Left lobe of liver (tissue), 2 donors: ENCODE measurements at regions not wholly inside any gene's neighbourhood (a gene's known extent, or its start where the extent isn't known, plus 50 kb on each side); places are given as distances from the start of the nearest gene placed in this dataset.
"Not testable (repeated sequence)": the region's sequence is repeated elsewhere in the genome, so short reads cannot be mapped to it uniquely, and the experiment has no call there.

Source experiments
- ATAC-seq: fragments of 200-7000 bp; cut with Tn5 transposase; one replicate; pipeline ENCODE4 v1.9.1; 2020; ENCODE audit warnings: mild to moderate bottlenecking, moderate library complexity
- DNase-seq: peaks from one replicate; pipeline ENCODE4 v3.0.0-alpha.2; 2020; ENCODE audit warnings: low spot score
- donor health status: DM: no; HTN: no; CAD: no; lungs with moderate emphysema.
- donor health status: DM: no; HTN: yes; CAD: no.

DNA sequence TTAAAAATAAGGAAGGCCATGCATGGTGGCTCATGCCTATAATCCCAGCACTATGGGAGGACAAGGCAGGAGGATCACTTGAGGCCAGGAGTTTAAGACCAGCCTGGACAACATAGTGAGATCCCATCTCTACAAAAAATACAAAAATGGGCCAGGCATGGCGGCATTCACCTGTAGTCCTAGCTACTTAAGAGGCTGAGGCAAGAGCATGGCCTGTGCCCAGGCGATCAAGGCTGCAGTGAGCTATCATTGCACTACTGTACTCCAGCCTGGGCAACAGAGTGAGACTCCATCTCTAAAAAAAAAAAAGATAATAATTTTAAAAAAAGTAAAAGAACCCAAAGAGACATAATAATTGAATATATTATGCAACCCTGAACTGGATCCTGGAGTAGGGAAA, 83.6 kb upstream of the ZNF423 start:
- ATAC-seq: no peak
- DNase-seq: no peak

DNA sequence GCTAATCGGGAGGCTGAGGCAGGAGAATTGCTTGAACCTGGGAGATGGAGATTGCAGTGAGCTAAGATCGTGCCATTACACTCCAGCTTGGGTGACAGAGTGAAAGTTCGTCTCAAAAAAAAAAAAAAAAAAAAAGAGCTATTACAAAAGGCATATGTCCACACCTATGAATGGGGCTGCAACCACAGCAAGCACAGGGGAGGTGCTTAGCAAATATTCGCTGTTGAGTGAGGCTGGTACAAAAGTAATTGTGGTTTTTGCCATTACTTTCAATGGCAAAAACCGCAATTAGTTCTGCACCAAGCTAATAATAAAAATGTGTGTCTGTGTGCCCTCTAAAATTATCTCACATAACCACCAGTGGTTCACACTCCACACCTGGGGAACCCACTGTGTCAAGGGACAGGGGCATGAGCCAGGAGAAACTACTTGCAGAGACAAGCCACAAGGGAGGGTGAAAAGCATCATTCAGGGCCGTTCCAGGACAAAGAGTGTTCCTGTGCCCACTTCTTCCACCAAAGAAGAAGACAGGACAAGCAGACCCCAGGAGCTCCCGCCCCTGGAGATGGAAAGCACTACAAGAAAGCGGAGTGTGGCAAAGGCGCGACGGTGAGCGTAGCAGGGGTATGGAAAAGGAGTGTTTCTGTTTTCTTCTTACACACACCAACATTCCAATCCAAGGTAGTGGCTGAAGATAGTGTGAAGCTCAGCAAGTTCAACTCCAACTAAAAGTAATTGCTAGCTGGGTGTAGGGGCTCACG, 84.4 kb upstream of the CNEP1R1 start:
- ATAC-seq (no peak), DNase-seq (no peak)

DNA sequence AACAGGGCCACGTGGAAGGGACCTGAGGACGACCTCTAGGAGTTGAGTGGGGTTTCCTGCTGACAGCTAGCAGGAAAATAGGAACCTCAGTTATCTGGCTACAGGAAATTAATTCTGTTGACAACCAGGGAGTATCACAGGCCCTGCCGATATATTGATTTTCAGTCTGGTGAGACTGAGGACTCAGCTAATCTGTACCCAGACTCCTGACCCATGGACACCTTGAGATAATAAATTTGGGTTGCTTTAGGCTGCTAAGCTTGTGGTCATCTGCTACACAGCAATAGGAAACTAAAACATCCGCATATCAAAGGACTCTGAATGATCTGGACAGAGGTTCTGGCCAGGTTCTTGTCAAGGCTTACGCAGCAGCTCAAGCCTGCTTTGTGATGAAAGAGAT, 80.8 kb upstream of the CNEP1R1 start:
- DNase-seq (no peak), ATAC-seq (no peak)

DNA sequence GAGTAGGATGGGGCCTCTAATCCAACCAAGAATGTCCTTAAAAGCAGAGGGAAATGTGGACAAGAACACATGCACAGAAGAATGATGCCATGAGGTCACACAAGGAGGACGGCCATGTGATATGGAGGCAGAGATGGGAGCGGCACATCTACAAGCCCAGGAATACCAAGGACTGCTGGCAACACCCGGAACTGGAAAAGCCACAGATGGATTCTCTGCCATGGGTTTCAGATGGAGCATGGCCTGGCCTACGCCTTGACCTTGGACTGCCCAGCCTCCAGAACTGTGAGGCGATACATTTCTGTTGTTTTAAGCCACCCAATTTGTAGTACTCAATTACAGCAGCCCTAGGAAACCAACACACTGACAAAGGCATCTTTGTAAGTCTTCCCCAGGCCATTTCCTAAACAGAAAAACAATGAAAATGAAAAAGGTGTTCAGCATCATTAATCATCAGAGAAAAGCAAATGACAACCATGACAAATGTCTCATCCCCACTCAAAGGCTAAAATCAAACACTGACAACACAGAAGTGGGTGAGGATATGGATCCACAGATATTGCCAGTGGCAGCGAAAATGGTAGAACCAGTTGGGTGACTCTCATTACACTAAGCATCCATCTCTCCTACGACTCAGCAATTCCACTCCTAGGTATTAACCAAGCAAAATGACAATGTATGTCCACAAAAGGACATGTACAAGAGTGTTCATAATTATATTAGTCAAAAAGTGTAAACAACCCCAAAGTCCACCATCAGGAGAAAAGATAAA, 76.9 kb upstream of the CNEP1R1 start:
- no peak for ATAC-seq
- no peak for DNase-seq

DNA sequence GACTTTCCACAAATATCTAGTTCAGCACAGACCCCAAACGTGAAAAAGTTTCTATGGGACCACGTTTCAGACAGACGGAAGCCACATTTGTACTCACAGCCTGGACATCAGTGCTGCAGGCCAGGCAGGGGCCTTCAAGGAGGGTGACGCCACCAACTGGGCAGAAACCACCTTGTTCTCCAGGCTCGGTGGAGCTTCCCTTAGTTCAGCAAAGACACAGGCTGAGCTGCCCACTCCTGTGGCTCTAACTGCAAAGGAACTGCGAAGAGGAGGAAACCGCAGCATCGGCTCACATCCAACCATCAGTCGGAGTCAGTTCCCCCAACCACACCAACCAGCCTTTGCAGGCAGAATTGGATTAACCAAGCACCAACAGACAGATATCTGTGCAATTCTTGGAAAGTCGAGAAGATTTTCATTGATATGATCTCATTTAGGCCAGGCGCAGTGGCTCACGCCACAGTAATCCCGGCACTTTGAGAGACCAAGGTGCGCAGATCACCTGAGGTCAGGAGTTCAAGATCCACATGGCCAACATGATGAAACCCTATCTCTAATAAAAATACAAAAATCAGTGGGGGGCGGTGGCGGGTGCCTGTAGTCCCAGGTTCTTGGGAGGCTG, 73.3 kb upstream of the CNEP1R1 start:
- DNase-seq (no peak), ATAC-seq (no peak)

DNA sequence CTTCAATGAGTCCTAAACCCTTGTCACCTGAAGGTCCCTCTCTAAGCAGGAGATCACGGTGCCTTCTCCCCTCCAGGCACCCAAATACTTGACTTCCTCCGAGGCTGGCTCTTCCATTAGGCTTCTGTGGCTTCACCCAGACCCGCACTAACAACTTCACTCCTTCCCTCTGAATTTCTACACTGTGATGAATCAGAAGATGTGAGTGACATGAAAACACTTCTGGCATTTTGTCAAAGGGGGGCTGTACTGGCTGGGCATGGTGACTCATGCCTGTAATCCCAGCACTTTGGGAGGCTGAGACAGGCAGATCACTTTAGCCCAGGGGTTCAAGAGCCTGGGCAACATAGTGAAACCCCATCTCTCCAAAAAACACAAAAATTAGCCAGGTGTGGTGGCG, 72.6 kb upstream of the CNEP1R1 start:
- DNase-seq: no peak
- ATAC-seq: no peak

DNA sequence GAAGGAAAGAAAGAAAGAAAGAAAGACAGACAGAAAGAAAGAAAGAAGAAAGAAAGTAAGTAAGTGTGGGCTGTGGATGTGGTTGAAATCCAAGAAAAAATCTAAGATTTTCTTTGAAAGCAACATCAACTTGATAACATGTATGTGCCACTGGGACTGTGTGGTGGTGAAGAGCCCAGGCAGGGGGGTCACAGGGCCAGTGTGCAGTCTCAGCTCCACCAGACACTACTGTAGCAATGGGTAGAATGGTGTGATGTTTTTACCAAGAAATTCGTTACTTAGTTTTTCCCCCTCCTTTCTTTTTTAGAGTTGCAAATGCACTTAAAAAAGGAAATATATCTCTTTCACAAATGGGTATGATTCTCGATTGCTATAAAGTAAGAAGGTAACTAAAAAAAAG, 71.9 kb upstream of the CNEP1R1 start:
- DNase-seq: no peak
- no peak for ATAC-seq

DNA sequence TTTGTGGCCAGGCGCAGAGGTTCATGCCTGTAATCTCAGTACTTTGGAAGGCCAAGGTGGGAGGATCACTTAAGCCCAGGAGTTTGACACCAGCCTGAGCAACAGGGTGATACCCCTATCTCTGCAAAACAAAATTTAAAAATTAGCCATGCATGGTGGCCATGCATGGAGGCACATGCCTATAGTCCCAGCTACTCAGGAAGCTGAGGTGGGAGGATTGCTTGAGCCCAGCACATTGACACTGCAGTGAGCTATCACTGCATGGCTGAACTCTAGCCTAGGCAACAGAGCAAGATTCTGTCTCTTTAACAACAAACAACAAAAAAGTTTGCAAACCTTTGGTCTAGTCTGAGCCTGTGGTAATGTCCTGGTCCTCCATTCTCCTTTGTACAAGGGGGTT, 69.2 kb upstream of the CNEP1R1 start:
- ATAC-seq: no peak
- DNase-seq: no peak

DNA sequence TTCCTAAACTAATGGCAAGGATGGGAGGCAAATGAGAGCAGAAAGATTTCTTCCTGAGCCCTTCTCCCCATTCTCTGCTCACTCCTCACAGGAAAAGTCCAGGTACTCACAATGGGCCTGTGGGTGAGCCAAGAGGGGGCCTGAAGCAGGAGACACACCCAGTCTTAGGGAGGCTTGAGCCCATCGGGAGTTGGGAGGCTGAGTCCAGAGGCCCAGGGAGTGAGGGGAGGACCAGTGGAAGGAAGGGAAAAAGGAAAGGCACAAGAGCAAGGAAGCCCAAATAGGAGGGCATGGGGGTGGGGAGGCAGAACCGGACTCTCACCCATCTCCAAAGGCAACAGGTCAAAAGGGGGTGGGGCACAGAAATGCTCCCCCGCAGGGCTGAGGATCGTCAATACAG, 68.1 kb upstream of the CNEP1R1 start:
- ATAC-seq (no peak), DNase-seq (no peak)

DNA sequence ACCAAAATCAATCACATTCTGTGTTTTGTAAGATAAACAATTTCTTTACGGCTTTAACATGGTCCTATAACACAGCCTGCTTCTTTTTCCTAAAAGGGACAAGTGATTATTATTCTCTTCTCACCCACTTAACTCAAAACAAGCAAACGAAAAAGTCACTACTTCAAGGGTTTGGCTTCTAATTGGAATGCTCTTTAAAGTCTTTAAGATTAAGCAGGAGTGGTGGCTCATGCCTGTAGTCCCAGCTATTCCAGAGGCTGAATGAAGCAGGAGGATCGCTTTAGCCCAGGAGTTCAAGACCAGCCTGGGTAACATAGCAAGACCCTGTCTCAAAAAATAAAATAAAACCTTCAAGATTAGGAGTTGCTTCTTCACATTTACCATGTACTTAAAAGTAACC, 66.6 kb upstream of the CNEP1R1 start:
- ATAC-seq (no peak), DNase-seq (no peak)

DNA sequence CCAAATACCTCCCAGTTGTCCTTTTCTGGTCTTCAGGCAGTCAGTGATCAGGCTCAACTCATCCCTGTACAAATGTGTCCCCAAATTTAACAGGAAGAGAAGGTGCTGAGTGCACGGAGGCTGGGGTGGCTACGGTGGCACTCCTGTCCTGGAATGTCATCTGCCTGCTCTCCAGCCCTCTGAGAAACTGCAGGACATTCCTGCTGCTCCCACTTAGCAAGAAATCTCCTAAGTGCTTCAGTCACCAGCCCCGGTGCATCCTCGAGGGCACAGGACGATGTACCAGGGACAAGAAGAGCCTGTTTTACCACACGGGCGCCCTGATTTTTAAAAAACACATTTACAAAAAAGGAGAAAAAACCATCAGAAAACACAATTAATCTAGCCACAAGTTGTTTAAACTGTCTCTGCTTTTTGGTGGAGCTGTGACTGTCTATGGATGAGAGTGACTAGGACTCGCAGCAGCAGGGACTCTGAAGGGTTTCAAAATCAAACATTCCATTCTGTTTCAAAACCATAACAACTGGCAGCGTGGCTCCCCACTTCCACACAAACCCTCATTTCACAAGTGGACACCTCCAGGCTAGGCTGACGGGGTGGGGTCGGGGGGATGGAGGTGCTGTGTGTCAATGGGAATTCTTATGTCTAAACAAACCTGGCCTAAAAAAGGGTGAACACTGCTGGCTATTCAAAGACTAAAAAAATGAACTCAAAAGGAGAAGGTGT, 65.3 kb upstream of the CNEP1R1 start:
- DNase-seq (no peak), ATAC-seq (no peak)

DNA sequence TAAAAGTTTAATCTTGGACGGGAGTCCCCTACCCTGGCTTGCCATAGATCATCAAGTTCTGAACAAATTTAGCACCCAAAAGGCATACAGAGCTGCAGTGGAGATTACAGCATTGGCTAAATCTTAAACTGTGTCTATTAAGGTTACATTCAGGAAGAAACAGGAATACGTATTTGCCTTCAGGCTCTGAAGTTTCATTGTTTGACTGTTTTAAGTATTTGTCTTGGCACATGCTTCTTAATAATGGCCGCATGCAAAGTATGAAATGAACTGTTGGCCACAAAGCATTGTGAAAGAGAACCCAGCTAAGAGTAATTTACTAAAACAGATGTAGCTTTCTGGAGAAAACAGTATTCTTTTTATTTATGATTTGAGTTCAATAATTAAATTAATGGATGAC, 63.9 kb upstream of the CNEP1R1 start:
- DNase-seq (no peak), ATAC-seq (no peak)

DNA sequence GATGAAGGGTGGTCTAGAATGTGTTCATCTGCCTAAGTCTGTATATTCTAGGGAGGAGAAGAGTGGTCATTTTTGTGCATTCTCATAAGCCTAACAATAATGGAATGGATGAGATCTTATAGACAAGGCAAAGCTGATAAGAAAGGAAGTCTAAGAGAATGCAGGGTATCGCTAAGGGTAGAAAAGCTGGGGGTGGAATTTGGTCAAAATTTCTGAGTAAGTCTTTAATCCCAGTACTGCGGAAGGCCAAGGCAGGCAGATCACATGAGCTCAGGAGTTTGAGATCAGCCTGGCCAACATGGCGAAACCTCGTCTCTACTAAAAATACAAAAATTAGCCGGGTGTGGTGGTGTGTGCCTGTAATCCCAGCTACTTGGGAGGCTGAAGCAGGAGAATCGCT, 62.5 kb upstream of the CNEP1R1 start:
- DNase-seq, ATAC-seq: not testable (repeated sequence)

DNA sequence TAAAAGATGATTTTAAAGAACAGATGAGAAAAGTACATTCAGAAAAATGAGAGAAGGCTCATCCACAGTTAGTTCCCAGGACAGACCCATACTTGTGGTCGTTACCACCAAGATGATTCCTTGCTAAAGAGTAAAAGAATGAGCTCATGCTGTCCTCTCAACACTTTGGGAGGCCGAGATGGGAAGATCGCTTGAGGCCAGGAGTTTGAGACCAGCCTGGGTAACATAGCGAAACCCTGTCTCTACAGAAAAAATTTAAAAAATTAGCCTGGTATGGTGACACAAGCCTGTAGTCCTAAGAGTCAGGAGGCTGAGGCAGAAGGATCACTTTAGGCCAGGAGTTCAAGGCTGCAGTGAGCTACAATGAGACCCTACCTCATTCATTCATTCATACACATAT, 60.7 kb upstream of the CNEP1R1 start:
- ATAC-seq (no peak), DNase-seq (no peak)

DNA sequence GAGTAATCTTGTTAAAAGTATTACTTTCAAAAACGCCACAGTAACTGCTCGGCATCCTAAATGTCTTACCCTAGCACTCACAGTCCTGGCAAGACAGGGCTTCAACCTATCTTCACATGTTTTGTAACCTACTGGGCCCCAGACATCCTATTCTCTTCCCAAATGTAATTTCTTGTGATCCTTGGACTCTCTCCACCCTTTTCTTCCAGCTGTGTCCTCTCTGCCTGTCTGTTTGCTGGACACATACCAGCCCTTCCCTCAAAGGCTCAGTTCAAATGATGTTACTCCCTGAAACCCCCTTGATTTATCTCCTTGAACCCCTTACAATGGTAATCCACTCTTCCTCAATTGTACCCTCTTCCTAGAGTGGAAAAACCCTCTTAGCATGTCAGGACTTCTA, 60.1 kb upstream of the CNEP1R1 start:
- ATAC-seq: no peak
- no peak for DNase-seq

DNA sequence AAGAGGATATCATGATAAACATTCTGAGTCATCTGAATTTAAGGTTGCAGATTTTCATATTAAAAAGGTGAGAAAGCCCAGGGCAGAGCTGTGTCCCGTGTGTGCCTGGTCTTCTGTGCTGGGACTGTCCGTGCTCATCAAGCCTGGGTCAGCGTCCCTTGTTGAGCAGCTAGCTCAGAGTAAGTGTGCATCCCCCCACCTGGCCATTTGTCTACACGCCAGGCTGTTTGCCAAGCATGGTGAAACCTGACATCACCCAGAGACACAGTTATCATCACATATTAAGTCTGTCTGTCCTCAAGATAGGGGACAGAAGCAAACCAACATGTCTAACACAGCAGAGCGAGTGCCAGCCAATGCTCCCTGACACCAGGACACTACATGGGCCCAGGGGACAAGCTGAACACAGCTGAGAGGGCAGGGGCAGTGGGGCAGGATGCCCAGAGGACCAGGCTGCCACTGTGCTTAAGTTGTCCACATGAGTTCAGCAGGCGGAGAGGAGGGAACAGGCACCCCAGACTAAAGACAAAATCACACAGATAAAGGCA, 57.9 kb upstream of the CNEP1R1 start:
- DNase-seq (no peak), ATAC-seq (no peak)

DNA sequence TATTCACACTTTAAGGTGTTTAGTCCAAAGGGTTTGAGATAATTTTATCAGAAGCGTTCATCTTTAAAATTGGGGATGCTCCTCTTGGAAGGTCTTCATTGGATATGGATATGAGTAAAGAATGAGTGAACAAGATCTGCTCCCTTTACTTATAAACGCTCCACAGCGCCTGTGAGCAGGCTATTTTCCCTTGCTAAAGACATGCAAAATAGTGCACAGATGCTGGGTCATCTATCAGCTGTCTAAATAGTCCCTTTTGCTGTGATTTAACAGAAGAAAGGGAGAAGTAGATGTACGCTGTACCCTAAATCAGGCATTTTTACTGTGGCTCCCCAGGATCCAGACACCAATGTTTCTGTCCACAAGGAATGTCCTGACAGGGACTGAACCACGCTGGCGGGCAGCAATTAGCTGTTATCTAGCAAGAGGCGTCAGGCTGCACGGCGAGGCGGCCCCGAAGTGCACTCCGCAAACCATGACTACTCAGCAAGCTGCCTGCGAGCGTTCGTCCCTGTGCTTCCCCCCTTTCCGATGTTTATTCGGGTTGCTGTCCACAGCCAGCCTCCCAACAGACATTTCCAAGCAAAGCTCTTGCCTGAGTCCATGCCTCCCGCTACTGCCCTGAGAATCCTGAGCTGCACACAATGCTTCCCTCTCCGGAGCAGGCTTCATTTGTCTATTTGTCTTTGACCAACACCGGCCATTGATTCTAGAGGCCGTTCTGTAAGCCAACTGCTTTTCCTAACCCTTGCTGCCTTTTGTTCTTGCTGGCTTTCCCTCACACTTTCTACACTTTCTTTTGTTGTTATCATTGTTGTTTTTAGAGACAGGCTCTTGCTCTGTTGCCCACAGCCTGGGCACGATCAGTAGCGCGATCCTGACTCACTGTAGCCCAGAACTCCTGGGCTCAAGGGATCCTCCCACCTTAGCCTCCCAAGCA, 55.7 kb upstream of the CNEP1R1 start:
- ATAC-seq: peak; percentile 26

DNA sequence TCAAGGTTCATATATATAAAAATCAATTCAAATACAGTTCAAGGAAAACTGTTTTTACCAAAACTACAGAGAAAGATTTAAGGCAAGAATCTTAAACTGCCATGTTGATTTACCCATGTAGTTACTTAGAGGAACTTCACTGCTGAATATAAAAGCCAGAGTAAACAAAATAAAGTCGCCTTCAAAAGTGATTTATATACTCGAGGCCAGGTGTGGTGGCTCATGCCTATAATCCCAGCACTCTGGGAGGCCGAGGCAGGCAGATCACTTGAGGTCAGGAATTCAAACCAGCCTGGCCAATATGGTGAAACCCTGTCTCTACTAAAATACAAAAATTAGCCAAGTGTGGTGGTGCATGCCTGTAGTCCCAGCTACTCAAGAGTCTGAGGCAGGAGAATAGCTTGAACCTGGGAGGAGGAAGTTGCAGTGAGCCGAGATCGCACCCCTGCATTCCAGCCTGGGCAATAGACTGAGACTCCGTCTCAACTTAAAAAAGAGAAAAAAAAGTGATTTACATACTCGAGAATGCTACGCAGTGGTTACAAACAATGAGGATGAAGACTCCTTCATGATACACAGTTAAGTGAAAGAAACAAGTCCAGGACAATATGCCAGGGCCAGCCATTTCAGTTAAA, 54.1 kb upstream of the CNEP1R1 start:
- no peak for DNase-seq
- no peak for ATAC-seq

More for the DNA sequence above, 55.7 kb upstream of the CNEP1R1 start:
- no peak for DNase-seq

DNA sequence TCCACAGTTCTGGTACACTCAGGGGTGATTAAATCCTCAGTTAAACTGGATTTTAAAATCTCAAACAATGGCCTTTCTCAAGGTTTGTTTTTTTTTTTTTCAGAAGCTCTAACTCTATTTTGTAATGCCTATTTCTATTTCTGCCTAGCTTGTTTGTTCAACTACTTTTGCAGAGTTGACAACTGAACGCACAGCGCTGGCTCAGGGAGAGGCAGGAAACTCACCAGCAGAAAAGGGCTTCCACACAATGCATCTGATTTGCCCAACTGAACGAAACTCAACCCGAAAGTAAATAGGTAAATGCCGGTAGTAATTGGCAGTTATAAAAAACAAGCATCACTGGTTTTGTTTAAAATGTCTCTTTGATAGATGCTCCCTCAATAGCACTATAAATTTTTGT, 52.7 kb upstream of the CNEP1R1 start:
- no peak for ATAC-seq
- no peak for DNase-seq

DNA sequence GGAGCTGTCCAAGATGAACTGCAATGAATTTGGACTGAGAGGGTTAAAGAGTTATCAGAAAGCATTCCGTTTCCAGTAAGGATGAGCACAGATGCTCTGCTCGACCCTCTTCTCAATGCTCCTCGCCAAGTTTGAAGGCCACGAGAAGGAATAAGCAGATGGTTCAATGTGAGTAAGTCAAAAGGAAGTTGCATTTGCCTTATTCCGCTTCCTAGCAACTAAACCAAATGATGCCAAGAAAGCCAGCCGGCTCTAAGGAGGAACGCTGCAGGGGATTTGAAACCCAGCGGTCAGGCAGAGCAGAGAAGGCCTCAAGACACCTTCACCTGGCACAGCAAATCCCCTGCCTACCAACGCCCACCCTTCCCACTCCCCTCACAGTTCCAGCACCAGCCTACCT, 52.1 kb upstream of the CNEP1R1 start:
- no peak for ATAC-seq

More for the DNA sequence above, 52.1 kb upstream of the CNEP1R1 start:
- DNase-seq: no peak
